HG03571 (cell line): ENCODE measurements at regions not wholly inside any gene's neighbourhood (a gene's known extent, or its start where the extent isn't known, plus 50 kb on each side); places are given as distances from the start of the nearest gene placed in this dataset.

Experiments
- ATAC-seq: cut with Tn5 transposase; IDR thresholded peaks from one replicate; pipeline ENCODE4 v1.9.1; 2021; ENCODE audit not compliant: unreplicated experiment

DNA sequence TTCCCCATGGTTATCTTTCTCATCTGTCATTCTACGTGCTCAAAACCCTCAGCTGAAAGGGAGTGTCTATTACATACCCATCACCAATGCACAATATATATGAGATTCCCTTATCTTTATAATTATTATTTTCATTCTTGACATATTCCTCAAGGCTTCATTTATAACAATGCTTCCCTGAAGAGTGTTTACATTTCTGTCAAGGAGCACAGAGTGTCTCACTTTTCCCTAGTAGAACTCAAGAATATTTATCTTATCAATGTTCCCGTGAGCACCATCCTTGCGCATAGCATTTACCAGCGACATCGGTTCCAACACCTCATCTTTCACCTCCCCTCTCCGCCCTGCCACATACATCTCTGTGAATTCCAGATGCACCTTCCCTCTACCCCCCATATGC lies 250.6 kb downstream of the PLA2G4A start:
- no peak for ATAC-seq

DNA sequence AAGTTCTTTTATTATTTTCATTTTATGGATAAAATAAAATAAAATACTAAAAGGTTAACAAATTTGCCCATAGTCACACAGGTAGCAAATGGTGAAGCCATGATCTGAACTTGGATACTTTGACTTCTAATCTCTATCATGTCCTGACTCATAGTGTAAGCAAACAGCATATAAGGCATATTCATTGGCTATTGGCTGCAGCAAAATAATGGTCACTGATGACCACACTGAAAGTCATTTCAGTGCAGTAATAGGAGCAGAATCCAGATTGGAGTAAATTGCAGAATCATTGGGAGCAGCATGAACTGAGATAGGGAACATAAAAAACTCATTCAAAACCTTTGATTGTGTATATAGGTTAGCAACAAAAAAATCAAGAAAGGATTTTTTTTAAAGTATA lies 262.9 kb downstream of the PLA2G4A start:
- no peak for ATAC-seq

DNA sequence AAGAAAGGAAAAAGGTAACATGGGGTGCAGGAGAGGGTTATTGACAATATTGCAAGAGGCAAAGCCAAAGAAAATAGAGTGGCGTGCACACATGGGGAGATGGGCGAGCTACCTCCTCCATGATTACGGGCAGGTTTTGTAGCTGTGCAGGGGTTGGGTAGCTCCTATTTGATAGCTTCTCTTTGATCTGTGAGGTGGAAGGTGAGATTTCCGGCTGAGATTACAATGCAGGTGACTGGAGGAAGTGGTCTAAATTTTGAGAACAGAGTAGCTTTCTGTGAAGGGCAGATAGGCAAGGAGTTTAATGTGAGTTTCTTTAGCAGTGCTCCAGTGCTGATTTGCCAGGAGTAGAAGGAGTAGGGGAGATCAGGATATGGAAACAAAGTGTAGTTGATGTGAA lies 263.4 kb downstream of the PLA2G4A start:
- no peak for ATAC-seq

DNA sequence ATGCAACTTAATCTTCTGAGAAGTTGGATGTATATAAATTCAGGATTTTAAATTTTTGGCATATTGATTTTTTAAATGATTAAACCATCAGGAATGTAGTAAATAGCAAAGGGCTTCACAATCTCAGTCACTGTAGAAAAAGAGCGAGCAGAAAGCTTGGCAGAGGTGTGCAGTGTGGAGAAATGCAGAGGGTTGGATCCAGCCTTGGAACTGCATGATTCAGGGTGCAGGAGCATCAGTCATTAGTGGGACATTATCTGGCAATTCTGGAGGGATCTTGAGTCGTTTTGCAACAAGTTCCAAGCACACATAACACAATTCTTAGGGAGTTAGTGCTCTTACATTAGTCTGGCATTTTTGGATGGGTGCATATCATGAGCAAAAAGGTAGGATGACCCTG lies 267.9 kb downstream of the PLA2G4A start:
- no peak for ATAC-seq

DNA sequence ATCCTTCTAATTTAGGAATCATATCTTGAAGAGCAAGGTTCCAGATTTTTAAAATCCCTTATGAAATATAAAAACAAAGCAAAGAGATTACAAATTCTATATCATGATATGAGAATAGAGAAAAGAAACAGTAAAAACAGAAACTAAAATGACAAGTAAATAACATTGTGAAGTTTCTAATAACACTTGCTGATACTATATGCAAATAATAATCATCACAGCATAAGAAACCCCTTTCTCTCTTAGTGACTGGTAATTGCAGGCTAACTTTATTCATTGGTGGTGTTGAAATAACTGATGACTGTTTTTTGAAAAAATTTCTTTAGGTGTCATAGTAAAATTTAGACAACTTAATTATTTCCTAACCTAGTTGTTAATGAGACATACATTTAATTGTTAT lies 281.6 kb downstream of the PLA2G4A start:
- no peak for ATAC-seq

DNA sequence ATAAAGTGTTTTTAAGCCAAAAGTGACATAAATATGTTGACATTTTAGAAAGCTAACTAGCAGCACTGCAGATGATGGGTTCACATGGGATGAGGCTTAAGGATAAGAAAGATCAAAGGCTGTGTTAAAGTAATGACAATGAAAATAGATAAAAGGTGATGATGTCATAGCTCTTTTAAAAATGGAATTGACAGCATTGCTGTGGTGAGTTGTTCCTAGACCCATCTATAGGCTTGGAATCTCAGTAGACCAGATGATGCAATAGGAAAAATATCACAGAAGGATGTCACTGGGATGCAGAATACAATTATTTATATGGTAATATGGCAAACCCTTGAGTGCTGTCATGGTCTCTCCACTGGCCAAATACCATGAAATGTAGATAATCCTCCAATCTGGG lies 286.0 kb downstream of the PLA2G4A start:
- no peak for ATAC-seq

DNA sequence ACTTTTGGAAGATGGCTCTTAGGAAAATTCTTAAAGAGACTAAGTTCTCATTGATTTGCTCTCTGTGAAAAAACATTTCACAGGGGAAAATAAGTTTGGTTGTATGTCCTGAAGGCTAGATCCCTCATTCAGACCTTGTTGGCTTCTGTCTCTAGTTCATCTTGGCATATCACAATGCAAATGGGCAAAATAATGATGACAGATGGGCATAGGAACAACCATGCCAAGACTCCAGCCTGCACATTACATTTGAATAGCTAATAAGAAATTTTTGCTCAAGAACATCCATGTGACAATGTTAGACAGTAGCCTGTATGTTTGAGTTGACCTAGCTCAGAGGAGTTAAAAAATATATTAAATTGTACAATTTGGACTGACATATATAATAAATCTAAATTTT lies 292.9 kb downstream of the PLA2G4A start:
- ATAC-seq = no peak

DNA sequence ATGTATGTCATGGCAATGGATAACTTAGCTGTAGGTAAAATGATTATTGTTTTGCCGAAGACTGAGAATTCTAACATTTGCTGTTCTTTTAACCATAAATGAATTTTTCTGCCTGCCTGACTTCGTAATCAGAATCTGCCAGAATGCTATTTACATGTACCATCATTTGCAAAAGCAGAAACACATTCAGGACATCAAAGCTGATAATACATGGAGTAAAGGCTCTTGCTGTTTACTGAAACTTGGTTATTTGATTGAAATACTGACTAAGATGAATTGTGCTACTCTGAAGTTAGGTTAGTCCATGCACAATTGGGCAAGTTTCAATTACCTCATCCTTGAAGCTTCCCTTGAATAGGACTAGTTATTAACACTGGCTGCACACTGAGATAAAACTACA lies 293.8 kb downstream of the PLA2G4A start:
- no peak for ATAC-seq

DNA sequence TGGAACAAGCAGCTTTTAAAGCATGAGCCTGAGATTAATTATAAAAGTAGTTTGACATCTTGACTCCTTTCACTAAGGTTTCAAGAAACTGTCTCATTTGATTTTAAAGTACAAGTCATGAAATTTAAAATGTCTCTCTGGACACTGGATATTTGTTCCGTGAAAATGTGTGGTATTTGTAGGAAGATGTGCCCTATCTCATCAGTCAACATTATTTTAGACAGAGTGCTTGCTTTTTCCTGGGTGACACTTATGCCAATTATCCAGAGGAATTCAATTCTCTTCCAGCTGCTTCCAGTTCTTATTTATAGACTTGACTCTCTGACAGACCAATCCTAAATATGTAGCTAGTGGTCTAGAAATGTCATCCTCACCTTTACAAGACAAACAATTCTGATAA lies 300.4 kb downstream of the PLA2G4A start:
- ATAC-seq = no peak

DNA sequence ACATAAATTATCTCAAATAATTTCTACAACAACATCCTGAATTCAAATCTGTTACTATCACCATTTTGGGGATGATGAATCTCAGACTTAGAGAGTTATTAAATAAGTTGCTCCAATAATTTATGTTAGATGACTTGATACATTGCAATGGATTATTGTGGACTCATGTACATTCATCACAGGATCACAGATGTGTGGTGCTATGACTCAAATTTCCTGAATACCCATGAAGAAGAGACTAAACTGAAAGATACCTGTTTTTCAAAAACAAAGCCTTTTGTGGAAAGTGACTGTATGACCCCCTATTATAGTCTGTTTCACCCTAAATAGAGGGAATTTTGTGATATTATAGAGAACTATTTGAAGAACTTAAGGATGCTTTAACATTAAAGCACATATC lies 315.0 kb downstream of the PLA2G4A start:
- ATAC-seq = no peak

DNA sequence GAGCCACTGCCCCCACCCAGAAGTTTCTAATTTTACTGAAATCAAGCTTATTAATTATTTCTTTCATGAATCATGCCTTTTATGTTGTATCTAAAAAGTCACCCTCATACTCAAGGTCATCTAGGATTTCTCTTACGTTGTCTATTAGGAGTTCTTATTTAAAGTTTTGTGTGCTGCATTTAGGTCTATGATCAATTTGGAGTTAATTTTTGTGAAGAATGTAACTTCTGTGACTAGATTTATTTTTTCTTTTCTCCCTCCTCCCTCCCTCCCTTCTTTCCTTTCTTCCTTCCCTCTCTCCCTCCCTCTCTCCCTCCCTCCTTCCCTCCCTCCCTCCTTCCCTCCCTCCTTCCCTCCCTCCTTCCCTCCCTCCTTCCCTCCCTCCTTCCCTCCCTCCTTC lies 317.6 kb downstream of the PLA2G4A start:
- no peak for ATAC-seq

DNA sequence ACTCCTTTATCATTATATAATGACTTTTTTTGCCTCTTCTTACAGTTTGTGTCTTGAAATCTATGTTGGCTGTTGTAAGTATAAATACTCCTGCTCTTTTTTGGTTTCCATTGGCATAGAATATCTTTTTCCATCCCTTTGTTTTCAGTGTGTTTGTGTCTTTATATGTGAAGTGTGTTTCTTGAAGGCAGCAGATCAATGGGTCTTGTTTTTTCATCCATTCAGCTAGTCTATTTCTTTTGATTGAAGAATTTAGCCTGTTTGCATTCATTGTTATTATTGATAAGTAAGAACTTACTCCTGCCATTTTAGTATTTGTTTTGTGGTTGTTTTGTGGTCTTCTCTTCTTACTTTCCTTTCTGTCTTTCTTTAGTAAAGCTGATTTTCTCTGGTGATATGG lies 322.8 kb downstream of the PLA2G4A start:
- no peak for ATAC-seq

DNA sequence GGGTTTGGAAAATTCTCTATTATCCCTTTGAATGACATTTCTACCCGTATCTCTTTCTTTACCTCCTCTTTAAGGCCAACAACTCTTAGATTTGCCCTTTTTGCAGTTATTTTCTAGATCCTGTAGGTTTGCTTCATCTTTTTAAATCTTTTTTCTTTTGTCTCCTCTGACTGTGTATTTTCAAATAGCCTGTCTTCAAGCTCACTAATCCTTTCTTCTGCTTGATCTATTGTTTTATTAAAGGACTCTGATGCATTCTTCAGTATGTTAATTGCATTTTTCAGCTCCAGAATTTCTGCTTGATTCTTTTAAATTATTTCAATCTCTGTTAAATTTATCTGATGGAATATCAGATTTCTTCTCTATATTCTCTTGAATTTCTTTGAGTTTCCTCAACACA lies 324.3 kb downstream of the PLA2G4A start:
- ATAC-seq = no peak

DNA sequence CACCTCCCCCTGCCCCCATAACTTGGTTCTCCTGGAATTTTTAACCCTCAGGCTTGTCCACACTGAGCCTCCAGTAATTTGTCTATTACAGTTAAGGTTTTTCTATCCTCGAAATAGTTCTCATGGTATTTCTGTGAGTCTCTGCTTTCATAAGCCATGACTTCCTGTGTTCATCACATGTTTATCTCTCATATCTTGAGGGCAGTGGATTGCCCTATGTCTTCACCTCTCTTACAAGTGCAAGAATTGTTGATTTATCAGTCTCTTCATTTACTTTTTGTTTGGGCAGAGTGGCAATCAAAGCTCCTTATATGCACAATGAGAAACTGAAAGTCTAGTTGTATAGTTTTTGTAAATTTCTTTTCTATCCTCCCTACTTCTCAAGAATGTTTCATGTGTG lies 328.4 kb downstream of the PLA2G4A start:
- ATAC-seq = no peak

DNA sequence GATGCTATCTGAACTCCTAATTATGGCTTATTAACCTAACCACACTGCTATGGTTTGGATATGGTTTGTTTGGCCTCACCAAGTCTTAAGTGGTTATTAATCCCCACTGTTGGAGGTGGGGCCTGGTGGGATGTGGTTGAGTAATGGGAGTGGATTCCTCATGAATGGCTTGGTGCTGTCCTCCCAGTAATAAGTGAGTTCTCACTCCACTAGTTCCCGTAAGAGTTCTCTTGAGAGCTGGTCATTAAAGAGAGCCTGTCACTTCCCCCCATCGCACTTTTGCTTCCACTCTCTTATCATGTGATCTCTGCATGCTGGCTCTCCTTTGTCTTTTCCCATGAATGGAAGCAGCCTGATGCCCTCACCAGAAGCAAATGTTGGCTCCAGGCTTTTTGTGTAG lies 328.8 kb downstream of the PLA2G4A start:
- ATAC-seq = no peak

DNA sequence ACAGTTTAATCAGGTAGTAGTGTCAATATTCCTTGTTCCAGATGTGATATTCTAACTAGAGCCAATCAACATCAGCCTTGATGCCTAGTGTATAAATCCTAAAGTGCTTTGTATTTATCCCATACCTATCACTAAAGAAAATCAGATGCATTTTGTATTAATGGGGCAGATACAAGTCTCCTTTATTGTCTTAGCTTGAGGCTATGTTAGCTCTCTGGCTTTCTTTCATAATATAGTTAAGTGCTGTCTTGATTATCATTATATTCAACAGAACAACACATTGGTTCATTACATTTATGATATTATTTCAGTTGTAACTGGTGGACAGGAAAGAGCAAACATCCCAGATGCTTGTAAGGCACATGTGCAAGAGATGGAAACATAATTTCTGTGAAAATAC lies 338.8 kb downstream of the PLA2G4A start:
- ATAC-seq = no peak

DNA sequence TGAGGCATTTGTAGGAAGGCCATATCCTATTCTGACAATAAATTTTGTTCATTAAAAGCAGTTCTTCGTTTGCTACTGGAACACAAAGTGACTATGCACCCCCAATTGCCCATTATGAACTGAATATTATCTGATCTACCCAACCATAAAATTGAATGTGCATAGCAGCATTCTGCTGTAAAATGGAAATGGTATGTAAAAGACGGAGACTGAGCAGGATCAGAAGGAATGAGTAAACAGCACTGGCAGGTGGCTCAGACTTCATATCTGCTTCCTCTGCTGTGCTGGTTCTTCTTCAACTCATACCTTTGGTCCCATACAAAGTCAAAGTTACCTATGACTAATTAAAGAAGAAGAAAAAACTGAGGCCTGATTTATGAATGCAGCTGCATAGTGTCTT lies 339.5 kb downstream of the PLA2G4A start:
- ATAC-seq = no peak

DNA sequence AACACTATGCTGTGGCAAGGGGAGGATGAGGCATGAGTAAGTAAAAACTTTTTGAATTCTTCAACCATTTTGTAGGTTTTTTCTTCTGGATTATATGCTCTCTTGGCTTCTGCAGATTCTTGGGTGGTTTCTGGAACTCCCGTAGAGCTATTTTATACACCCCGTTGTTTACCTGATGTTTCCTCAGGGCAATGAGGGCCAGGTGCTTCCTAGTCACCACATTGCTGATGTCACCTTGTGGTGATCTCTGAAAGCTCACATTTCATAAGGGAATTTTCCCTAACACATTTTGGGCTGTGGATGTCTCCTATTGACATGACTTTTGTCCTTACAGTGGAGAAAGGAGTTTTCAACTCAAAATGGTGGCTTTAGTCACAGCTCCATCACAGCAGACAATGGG lies 356.6 kb downstream of the PLA2G4A start:
- no peak for ATAC-seq

DNA sequence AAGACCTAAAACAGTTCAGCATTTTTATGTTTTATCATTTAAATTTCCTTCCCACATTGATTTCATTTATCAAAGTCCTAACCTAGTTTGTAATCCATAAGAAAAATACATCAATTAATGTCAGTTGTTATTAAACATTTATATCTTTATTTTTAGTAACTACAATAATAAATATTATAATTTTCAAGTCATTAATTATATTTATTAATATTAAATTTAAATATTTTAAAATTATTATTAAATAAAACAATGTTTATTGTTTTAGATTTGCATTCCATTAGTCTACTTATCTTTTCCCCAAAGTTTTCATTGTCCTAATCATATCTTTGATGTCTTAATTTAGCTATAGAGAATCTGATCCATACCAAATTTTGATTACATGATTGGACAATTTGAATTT lies 368.9 kb downstream of the PLA2G4A start:
- no peak for ATAC-seq

DNA sequence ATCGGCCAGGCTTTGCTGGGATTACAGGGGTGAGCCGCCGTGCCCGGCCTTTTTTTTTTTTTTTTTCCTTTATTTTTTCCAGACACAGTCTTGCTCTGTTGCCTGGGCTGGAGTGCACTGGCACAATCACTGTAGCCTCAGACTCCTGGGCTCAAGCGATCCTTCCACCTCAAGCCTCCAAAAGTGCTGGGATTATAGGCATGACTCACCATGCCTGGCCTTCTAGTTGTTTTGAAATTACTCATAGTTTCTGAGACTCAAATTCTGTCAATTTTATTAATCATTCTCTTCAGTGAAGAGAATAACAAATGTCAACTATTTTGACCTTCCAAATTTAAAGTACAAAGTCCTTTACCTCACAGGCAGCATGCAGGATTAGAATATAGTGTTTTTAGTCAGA lies 374.5 kb downstream of the PLA2G4A start:
- ATAC-seq = no peak

DNA sequence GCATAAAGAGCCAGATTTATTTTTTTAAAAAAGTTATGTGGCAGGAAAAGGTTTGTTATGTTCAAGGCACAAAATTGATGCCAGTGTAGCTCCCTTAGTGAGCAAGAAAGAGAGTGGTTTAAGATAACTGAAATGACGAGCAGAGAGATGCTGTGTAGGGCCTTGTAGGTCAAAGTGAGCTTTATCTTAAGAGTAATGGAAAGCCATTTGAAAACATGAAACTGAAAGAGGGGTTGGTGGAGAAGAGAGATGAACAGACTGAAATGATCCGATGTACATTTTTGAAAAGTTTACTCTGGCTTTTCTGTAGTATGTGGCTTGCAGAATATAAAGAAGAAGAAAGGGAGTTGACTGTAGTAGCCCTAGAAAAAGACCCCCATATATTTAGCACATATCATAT lies 383.6 kb downstream of the PLA2G4A start:
- no peak for ATAC-seq

DNA sequence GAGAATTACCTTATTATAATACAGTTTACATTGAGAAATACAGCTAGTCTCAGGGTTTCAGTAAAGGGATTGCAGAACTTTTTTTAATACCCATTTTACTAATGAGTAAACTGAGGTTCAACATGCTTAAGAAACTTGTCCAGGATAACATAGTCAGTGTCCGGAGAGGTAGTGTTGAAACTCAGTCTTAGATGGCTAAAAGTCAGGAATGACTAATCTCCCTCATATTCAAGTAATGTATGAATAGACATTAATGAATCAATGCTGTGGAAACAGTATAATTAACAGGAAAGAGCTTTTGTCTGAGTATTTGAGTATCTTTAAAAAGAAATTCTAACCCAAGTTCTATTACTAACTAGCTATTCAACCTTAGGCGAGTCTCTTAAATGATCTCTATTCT lies 397.6 kb downstream of the PLA2G4A start:
- ATAC-seq = no peak

DNA sequence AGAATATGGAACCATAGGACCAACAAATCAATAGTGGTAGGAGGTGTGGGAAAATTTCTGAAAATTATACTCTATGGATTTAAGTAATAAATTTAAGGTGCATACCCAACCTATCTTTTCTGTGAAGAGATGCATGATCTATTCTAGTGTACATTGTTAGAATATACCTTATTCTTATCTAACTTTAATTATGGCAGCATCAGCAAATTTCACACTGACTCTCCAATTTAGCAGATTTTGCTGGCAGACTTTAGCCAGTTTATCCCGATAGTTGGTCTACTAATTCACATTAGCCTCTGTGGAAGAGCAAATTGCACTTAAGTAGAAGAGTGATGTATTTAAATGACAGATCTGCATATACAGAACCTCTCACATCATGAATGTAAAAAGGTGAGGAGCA lies 400.0 kb downstream of the PLA2G4A start:
- no peak for ATAC-seq

DNA sequence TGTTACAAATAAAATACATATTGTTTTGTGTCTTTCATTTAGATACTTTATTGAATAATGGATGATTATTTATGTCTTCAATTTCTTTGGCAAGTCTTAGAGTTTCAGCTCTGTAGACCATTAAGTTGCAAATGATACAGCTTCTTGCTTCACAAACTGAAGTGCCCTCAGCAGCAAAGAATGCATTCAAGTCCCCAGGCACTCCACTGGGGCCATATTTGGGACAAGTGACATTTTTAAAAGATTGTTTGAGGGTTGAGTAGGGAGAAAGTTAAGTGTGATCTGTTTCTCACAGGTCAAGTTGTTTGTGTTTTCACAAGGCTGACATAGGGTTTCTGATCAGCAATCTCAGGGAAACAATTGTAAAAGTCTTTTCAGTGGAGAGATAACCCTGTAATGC lies 400.7 kb downstream of the PLA2G4A start:
- no peak for ATAC-seq
